Hepatocyte (in vitro differentiated cells): ENCODE measurements at regions not wholly inside any gene's neighbourhood (a gene's known extent, or its start where the extent isn't known, plus 50 kb on each side); places are given as distances from the start of the nearest gene placed in this dataset.

Experiments used
- CTCF ChIP-seq: fragments of 200-600 bp; sonication (generic); IDR thresholded peaks from 2 replicates; pipeline ENCODE4 v1.5.1; 2016; ENCODE audit warnings: antibody characterized with exemption, mild to moderate bottlenecking; ENCODE audit not compliant: poor library complexity
- EZH2 ChIP-seq: fragments of 200-600 bp; sonication (generic); IDR thresholded peaks from 2 replicates; pipeline ENCODE4 v1.6.1; 2016; ENCODE audit warnings: antibody characterized with exemption, mild to moderate bottlenecking, borderline replicate concordance
- EZH2phosphoT487 ChIP-seq: fragments of 200-600 bp; sonication (generic); IDR thresholded peaks from one replicate; pipeline ENCODE4 v1.6.1; 2018; ENCODE audit warnings: antibody characterized with exemption, mild to moderate bottlenecking, low read depth, moderate library complexity; ENCODE audit not compliant: unreplicated experiment, severe bottlenecking

- TF ChIP-seq CTCF (no peak), EZH2phosphoT487 (no peak), EZH2 (no peak)
Measured at GRCh38 chr15:37733628-37734027, 200.8 kb upstream of the TMCO5A start.
